ENCODE measurements at regions not wholly inside any gene's neighbourhood (a gene's known extent, or its start where the extent isn't known, plus 50 kb on each side); places are given as distances from the start of the nearest gene placed in this dataset.

DNA sequence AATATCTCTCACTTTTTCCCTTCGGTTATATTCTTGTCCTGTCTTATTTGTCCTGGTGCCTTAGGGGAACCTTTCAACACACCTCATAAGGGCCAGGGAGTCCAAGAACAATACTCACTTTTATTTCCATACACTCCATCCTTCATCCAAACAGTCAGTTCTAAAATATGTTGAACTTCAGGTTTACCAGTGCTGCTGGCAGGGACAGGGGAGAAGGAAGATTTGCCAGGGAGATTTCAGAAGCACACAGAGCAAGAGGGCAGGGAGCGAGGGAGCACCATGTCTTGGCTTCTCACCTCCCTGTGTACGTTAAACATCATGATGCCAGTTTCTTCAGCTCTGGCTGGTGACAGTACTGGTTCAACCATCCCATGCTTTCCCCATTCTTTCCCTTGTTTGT lies 631.1 kb upstream of the FAT1 start (continued):
- TF ChIP-seq, protein P1, sequence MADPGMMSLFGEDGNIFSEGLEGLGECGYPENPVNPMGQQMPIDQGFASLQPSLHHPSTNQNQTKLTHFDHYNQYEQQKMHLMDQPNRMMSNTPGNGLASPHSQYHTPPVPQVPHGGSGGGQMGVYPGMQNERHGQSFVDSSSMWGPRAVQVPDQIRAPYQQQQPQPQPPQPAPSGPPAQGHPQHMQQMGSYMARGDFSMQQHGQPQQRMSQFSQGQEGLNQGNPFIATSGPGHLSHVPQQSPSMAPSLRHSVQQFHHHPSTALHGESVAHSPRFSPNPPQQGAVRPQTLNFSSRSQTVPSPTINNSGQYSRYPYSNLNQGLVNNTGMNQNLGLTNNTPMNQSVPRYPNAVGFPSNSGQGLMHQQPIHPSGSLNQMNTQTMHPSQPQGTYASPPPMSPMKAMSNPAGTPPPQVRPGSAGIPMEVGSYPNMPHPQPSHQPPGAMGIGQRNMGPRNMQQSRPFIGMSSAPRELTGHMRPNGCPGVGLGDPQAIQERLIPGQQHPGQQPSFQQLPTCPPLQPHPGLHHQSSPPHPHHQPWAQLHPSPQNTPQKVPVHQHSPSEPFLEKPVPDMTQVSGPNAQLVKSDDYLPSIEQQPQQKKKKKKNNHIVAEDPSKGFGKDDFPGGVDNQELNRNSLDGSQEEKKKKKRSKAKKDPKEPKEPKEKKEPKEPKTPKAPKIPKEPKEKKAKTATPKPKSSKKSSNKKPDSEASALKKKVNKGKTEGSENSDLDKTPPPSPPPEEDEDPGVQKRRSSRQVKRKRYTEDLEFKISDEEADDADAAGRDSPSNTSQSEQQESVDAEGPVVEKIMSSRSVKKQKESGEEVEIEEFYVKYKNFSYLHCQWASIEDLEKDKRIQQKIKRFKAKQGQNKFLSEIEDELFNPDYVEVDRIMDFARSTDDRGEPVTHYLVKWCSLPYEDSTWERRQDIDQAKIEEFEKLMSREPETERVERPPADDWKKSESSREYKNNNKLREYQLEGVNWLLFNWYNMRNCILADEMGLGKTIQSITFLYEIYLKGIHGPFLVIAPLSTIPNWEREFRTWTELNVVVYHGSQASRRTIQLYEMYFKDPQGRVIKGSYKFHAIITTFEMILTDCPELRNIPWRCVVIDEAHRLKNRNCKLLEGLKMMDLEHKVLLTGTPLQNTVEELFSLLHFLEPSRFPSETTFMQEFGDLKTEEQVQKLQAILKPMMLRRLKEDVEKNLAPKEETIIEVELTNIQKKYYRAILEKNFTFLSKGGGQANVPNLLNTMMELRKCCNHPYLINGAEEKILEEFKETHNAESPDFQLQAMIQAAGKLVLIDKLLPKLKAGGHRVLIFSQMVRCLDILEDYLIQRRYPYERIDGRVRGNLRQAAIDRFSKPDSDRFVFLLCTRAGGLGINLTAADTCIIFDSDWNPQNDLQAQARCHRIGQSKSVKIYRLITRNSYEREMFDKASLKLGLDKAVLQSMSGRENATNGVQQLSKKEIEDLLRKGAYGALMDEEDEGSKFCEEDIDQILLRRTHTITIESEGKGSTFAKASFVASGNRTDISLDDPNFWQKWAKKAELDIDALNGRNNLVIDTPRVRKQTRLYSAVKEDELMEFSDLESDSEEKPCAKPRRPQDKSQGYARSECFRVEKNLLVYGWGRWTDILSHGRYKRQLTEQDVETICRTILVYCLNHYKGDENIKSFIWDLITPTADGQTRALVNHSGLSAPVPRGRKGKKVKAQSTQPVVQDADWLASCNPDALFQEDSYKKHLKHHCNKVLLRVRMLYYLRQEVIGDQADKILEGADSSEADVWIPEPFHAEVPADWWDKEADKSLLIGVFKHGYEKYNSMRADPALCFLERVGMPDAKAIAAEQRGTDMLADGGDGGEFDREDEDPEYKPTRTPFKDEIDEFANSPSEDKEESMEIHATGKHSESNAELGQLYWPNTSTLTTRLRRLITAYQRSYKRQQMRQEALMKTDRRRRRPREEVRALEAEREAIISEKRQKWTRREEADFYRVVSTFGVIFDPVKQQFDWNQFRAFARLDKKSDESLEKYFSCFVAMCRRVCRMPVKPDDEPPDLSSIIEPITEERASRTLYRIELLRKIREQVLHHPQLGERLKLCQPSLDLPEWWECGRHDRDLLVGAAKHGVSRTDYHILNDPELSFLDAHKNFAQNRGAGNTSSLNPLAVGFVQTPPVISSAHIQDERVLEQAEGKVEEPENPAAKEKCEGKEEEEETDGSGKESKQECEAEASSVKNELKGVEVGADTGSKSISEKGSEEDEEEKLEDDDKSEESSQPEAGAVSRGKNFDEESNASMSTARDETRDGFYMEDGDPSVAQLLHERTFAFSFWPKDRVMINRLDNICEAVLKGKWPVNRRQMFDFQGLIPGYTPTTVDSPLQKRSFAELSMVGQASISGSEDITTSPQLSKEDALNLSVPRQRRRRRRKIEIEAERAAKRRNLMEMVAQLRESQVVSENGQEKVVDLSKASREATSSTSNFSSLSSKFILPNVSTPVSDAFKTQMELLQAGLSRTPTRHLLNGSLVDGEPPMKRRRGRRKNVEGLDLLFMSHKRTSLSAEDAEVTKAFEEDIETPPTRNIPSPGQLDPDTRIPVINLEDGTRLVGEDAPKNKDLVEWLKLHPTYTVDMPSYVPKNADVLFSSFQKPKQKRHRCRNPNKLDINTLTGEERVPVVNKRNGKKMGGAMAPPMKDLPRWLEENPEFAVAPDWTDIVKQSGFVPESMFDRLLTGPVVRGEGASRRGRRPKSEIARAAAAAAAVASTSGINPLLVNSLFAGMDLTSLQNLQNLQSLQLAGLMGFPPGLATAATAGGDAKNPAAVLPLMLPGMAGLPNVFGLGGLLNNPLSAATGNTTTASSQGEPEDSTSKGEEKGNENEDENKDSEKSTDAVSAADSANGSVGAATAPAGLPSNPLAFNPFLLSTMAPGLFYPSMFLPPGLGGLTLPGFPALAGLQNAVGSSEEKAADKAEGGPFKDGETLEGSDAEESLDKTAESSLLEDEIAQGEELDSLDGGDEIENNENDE (IDR thresholded peaks at IDR 0.05; ENCODE audit: insufficient replicate concordance, low read length), result no peak
- TF ChIP-seq RBBP5 (IDR thresholded peaks at IDR 0.05; ENCODE audit: borderline replicate concordance, low read depth, low read length), result no peak
- no peak for TF ChIP-seq KDM5A (IDR thresholded peaks at IDR 0.05; ENCODE audit: low read length)
- no peak for TF ChIP-seq TBP (IDR thresholded peaks at IDR 0.05; ENCODE audit: low read depth, low read length)
- no peak for TF ChIP-seq CTBP2 (IDR thresholded peaks at IDR 0.05; ENCODE audit: borderline replicate concordance, insufficient read depth, insufficient read length, low read length)
- no peak for TF ChIP-seq RFX5 (IDR thresholded peaks at IDR 0.05; ENCODE audit: borderline replicate concordance, low read depth, low read length)
- TF ChIP-seq TEAD4 (IDR thresholded peaks at IDR 0.05; ENCODE audit: low read depth, low read length), result no peak
- TF ChIP-seq SUZ12 (IDR thresholded peaks at IDR 0.05; ENCODE audit: low read length), result no peak
- no peak for TF ChIP-seq FOSL1 (IDR thresholded peaks at IDR 0.05; ENCODE audit: insufficient read depth, low read depth, low read length)

All from H1 (cell line).